ENCODE measurements at regions not wholly inside any gene's neighbourhood (a gene's known extent, or its start where the extent isn't known, plus 50 kb on each side); places are given as distances from the start of the nearest gene placed in this dataset.

DNA sequence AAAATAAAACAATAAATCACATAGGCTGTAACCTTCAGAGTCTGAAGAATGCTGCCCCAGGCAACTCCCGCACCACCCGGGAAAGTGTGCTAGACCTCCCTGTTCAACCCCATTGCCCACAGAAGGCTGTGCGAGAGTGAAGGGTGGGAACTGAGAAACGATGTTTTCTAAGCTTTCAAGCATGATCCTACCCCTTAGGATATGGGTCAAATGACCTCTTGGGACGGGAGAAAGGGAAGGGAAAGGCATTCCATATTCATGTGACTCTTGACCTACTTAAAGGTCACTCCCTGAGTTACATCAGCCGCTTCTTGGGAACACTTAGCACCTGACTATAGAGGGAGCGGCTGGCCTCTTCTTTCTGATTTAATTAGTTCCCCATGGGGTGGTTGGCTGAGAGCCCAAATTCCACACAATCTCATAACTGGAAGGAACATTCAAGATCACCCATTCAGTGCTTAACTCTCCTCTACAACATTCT is 114.7 kb upstream of the SLC24A5 start:
- DNase-seq: peak in 1 of 4 donors; percentile 57
- TF ChIP-seq, protein P1, sequence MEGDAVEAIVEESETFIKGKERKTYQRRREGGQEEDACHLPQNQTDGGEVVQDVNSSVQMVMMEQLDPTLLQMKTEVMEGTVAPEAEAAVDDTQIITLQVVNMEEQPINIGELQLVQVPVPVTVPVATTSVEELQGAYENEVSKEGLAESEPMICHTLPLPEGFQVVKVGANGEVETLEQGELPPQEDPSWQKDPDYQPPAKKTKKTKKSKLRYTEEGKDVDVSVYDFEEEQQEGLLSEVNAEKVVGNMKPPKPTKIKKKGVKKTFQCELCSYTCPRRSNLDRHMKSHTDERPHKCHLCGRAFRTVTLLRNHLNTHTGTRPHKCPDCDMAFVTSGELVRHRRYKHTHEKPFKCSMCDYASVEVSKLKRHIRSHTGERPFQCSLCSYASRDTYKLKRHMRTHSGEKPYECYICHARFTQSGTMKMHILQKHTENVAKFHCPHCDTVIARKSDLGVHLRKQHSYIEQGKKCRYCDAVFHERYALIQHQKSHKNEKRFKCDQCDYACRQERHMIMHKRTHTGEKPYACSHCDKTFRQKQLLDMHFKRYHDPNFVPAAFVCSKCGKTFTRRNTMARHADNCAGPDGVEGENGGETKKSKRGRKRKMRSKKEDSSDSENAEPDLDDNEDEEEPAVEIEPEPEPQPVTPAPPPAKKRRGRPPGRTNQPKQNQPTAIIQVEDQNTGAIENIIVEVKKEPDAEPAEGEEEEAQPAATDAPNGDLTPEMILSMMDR (IDR thresholded peaks at IDR 0.05): no peak
- peaks cover 0 to 13% of the 10 kb centered on the region in 2 donors for H3K4me1 ChIP-seq
- H3K36me3 ChIP-seq: no peaks in the 10 kb centered on the region
- intact Hi-C loops (cut with DNase I): no loop called here
- H3K27me3 ChIP-seq: no peaks in the 10 kb centered on the region
- ATAC-seq: peak; percentile 83
- H3K4me3 ChIP-seq: no peak overlapping the region
- no peaks in the 10 kb centered on the region for H3K9me3 ChIP-seq
- H3K27ac ChIP-seq: peak overlapping the region in 1 of 2 donors; percentile 11

DNA sequence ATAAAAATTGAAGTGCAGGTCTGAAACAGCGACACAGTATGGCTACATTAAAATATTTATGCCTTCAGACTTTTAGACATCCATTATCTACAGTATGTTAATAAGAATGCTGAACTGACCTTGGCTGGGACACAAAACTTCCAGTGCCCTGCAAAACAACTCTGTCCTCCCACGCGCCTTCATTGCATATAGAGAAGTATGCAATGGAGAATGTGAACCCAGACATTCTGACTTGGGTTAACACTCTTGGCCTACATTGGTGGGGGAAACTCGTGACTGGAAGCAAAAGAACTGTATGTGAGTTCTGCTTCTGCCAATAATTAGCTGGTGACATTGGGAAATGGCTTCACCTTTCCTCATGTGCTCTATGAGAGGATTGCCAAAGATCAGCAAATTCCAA is 110.5 kb upstream of the SLC24A5 start:
- H3K27me3 ChIP-seq: no peaks in the 10 kb centered on the region
- DNase-seq: no peak
- intact Hi-C loops (cut with DNase I): no loop called here
- no peak for ATAC-seq
- H3K9me3 ChIP-seq: no peaks in the 10 kb centered on the region
- no peak overlapping the region for H3K27ac ChIP-seq
- no peaks in the 10 kb centered on the region for H3K36me3 ChIP-seq
- TF ChIP-seq, protein P1 (IDR thresholded peaks at IDR 0.05): no peak
- H3K4me1 ChIP-seq: no peaks in the 10 kb centered on the region
- no peak overlapping the region for H3K4me3 ChIP-seq

DNA sequence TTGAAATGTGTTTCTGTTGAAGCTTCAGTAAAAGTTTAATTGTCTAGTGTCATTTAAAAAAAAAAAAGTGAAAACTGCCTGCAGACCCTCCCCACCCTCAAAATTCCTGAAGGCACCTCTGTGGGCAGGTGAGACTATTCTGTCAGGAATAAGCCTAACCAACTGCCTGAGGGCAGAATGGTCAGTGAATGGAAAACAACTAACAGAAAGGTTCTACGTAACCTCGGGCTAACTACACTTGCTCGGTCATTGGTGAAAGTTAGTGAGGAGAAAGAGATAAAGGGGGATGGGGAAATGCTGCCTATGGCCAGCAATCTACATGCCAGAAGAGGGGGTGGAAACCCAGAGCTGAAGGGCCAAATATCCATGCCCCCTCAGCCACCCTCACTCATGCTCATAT is 108.6 kb upstream of the SLC24A5 start:
- H3K36me3 ChIP-seq: no peaks in the 10 kb centered on the region
- H3K27ac ChIP-seq: no peak overlapping the region
- ATAC-seq (no peak), DNase-seq (no peak)
- TF ChIP-seq, protein P1 (IDR thresholded peaks at IDR 0.05): no peak
- H3K4me3 ChIP-seq: no peak overlapping the region
- H3K4me1 ChIP-seq: no peaks in the 10 kb centered on the region
- no peaks in the 10 kb centered on the region for H3K9me3 ChIP-seq
- H3K27me3 ChIP-seq: no peaks in the 10 kb centered on the region
- intact Hi-C loops (cut with DNase I): no loop called here

DNA sequence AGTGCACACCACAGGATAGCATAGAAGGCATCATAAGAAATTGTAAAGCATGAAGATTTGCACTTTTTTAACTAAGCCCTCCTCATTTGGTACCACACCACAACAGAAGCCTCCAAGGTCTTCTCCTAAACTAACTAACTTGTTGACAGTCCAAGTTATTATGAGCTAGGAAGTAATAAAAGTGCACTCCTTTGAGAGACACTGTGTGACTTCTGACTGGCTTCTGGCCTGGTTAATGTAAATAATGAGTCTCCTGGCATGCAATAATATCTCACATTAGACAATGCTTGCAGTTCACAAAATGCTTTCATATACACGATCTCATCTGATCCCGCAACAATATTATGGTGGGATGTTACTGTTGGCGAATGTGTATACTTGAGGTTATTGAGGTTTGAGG is 103.9 kb upstream of the SLC24A5 start:
- Histone ChIP-seq H3K4me3 (no peak overlapping the region), H3K36me3 (no peaks in the 10 kb centered on the region), H3K27ac (no peak overlapping the region), H3K27me3 (no peaks in the 10 kb centered on the region), H3K9me3 (no peaks in the 10 kb centered on the region), H3K4me1 (no peaks in the 10 kb centered on the region)
- TF ChIP-seq, protein P1 (IDR thresholded peaks at IDR 0.05): no peak
- no peak for DNase-seq
- no peak for ATAC-seq
- intact Hi-C loops (cut with DNase I): no loop called here

DNA sequence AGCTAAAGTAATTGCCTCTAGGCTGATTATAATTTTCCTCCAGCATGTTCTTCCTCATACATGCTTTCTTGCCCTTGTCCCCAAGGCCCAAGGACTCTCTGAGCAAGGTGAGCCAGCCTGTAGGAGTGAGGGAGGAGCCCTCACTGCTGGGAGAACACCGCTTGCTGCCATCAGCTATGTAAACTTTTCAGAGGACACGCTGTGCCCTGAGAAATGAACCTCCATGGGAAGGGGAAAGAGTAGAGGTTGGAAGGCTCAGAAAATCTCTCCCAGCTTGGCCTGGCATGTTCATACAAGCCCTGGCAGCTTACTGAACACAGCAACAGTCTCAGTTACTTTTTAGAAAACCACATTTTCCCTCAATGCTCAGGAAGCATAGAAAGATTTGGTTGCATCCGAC is 103.0 kb upstream of the SLC24A5 start:
- Histone ChIP-seq H3K27ac (no peak overlapping the region), H3K9me3 (no peaks in the 10 kb centered on the region), H3K36me3 (no peaks in the 10 kb centered on the region), H3K4me1 (no peaks in the 10 kb centered on the region), H3K27me3 (no peaks in the 10 kb centered on the region), H3K4me3 (no peak overlapping the region)
- DNase-seq (peak in 1 of 4 donors; percentile 40), ATAC-seq (peak; percentile 91)
- TF ChIP-seq, protein P1 (IDR thresholded peaks at IDR 0.05): no peak
- intact Hi-C loops (cut with DNase I): no loop called here
